ENCODE measurements at regions not wholly inside any gene's neighbourhood (a gene's known extent, or its start where the extent isn't known, plus 50 kb on each side); places are given as distances from the start of the nearest gene placed in this dataset.
"Not testable (repeated sequence)": the region's sequence is repeated elsewhere in the genome, so short reads cannot be mapped to it uniquely, and the experiment has no call there.

GRCh38 chr13:79966493-79966895 lies 374.4 kb downstream of the SPRY2 start:
- no peak for DNase-seq

DNA sequence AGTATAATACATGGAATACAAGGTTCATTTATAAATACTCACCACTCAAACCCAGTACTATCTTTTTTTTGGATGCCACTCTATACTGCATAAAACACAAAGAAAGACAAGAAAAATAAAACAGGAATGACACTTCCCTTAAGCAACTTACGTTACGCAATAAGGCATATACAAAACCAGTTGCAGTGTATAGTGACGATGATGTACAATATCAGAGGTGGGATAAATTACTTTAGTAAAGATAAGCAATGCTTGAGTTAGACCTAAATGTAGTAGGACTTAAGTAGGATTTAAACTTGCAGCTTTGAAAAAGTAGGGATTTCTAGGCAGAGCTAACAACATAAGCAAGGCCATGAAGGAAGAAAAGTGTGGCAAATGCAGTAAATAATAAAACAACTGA lies 374.9 kb downstream of the SPRY2 start:
- DNase-seq, result no peak

- DNase-seq, result no peak
These were observed 394.4 kb downstream of the SPRY2 start for GRCh38 chr13:79946556-79946955.

- DNase-seq, result no peak
These were observed 397.4 kb downstream of the SPRY2 start for GRCh38 chr13:79943346-79944023.

- DNase-seq, result no peak
These were observed 399.2 kb downstream of the SPRY2 start for GRCh38 chr13:79941752-79942151.

GRCh38 chr13:79939689-79940088 lies 401.2 kb downstream of the SPRY2 start:
- no peak for DNase-seq

DNA sequence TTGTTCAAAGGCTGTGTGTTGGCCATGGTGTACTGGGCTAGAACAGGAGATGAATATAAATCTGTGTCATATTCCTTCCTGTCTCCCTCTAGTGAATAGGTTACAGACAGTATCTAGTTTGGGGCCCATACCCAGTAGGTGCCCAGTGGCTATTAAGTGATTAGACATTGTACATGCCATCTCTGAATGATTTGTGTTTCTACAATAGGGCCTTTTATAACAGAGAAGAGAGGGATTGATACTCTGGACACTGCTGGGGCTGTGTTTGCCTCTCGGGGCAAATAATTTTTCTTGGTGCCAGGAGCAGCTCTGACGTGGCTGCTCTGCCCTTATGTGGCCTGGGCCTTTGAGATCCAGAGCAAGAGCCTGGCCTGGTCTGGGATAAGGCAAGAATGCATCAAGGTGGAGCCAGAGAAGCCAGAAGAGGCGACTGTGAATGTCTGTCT lies 403.1 kb downstream of the SPRY2 start:
- no peak for DNase-seq

DNA sequence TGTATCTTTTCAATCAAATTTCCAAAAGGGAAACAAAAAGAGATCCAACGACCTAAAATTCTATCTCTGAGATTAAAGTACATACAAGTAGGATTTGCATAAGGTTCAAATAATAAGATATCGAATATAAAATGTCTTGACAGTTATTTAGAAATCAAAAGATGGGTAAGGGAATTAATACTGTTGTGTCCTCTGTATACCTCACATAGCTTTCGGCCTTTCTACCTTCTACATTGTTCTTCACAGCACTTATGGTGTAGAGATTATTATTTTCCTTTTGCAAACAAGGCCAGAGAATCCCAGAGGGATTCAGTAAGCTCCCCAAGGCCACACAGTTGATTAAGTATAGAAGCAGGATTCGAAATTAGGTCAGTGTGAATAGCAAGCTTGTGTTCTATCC lies 403.6 kb downstream of the SPRY2 start:
- DNase-seq, result no peak

DNA sequence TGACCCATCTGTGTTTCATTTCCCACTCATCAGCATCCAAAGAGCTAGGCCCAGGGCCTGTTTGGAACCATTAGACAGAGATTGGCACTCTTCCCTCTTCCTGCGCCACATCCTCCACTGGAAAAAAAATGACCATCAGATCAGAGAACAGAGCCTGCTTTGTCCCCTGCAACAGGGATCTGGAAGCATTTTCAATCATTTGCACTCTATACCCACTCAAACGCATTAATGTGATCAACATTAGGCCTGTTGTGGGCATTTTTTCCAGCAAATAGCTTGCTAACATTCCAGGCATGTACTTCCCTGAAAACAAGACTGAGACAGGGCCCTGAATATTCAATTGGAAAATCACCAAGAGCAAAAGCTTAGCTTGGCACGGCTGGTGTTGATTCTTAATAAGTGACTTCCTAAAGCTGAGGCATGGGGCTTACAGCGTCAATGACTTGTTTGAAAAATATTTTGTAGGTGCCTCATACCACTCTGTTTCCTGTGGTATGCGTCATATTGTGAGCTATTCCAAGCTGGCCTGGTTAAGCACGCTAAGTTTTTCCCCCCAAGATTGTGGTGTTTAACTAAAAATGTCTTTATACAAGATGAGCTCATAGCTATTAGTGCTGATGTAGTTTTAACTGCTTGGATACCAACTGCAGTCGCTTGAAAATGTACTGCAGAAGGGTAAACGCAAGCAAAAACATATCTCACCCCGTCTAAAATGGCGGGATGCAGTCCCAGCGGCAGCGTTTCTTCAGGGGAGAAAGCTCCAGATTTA lies 404.4 kb downstream of the SPRY2 start:
- DNase-seq, result no peak

DNA sequence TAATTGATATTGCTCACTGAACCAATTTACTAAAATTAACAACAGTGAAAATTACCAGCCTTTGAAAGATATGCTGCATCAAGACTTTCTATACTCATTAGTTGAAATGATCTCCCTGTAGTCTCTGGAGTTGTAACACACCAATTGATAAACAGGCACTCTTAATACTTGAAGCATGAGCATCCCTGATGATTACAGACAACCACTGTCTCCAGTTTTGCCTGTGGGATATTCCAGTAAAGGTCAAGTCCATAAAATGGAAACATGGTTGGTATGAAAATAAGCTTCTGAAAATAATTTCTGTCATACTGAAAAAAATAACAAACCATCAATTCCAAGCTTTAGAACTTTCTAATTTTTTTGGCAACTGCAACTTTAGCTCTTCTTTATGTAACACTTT lies 405.8 kb downstream of the SPRY2 start:
- no peak for DNase-seq

DNA sequence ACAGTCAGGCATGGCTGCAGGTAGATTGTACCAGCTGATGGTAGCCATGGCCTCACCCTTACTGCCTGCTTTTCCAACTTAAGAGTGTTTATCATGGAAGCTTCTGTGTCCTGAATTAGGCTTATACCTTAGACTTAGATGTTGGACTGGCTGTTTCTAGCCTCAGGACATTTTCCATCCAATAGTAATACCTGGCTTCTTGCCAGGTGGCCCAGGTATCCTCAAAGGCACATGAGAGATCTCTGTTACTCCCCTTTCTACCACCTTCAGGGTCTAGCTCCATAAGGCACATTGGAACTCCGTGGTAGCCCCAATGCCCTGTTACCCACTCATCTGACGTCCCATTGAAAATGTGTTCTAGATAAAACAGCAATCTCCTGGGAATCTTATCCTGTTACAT lies 407.5 kb downstream of the SPRY2 start:
- no peak for DNase-seq

GRCh38 chr13:79932556-79932955 lies 408.4 kb downstream of the SPRY2 start:
- DNase-seq, result no peak

- DNase-seq, result not testable (repeated sequence)
These were observed 416.9 kb downstream of the SPRY2 start for GRCh38 chr13:79923973-79924556.

DNA sequence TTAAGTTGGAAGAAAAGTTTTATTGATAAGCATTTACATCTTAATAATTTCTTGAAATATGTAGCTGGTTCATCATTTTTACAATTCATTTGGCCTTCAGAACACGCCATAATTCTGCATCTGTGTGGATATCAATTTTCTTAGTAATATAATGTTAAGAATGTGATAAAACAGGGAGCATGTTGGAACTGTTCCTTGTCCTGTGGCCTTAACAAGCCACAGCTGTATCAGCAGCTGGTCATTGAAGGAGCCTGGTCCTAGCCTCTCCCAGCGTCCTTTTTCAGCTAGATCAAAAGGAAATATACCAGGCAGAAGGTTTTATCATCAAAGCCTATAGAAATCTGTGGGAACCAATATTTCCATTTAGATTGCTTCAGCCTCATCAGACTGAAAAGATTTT lies 421.8 kb downstream of the SPRY2 start:
- no peak for DNase-seq

GRCh38 chr13:79918620-79919019 lies 422.3 kb downstream of the SPRY2 start:
- DNase-seq, result no peak

DNA sequence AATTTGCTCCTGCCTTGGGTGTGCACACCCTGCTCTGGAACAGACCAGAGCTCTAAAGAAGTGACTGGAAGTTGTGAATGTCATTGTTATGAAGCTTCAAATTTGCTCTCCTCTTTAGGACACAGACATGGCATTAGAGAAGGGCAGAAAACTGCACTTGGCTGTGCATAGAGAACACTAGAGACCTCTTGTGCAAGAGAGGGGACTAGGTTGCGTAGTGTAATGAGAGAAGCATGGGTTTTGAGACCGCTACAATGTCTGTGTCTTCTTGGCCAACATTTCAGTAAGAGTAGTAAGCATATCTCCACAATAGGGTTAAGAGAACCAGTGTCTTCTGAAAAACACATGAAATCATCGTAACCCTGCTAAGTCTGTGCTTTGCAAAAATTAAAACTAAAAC lies 423.3 kb downstream of the SPRY2 start:
- DNase-seq, result no peak

DNA sequence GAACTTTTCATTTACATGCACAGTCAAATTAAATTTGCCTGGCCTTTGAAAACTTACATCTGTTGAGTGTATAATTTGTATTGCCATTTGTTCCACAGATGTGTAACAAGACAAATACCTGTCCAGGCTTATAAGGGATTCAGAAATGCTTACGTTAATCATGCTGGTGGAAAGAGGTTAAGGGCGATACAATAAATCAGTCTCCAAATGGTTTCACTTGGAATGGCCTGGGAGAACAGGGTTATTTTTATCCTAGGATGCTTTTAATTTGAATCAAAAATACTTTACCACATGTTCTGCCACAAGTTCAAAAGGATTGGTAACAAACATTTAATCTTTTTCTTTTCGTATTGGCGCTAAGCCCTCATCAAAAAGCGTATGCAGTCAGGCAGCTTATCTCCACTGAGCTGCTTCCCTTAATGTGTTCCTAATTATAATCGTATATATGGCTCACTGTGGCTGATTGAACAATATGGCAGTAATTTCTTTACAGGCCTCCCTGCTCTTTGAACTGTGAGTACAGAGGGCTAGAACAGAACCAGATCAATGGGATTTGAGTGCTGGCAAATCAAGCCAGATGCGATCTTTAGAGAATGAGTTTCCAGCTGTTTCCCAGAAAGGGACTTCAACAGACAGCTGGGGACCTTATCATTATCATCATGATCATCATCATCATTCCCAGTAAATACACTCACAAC lies 425.7 kb downstream of the SPRY2 start:
- DNase-seq, result no peak

GRCh38 chr13:79913141-79913827 lies 427.6 kb downstream of the SPRY2 start:
- no peak for DNase-seq

DNA sequence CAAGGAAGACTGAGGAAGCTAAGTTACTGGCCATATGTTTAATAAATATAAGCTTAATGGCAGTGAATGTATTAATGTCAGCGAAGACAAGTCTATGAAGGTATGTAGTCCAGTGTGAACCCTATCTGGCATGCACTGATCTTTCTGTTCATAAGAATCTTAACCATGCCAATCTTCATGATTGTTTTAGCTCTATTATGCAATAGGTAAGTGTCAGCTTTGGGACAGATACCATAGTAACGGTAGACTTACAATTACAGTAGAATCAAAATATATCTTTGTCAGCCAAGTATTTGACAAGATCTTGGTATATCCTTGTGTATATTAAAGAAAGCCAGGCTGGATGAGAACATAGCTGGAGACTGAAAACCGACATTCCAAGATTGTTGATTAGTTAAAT lies 428.5 kb downstream of the SPRY2 start:
- DNase-seq, result no peak

GRCh38 chr13:79910875-79911540 lies 429.9 kb downstream of the SPRY2 start:
- no peak for DNase-seq

DNA sequence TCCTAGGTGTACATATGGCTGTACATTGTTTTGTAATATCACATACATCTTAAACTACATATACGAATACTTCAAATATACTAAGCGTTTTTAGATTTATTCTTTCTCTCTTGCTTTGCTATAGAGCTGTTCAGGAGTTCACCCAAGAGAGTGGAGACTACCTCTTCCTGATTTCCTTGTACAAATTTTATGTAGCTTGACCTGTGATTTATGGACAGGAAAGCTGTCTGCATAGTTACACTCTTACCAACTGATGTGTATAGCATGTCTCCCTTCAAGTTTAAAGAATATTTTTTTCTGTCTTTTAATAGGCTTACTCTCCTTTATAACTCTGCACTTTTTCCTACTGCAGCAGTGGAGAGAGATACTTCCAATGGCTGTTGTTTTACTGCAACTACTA lies 428.7 kb downstream of the NDFIP2 start:
- no peak for DNase-seq

GRCh38 chr13:79908381-79908780 lies 427.4 kb downstream of the NDFIP2 start:
- no peak for DNase-seq
